HG02885 (cell line): ENCODE measurements at regions not wholly inside any gene's neighbourhood (a gene's known extent, or its start where the extent isn't known, plus 50 kb on each side); places are given as distances from the start of the nearest gene placed in this dataset.

ENCODE experiments used
- ATAC-seq: cut with Tn5 transposase; IDR thresholded peaks from one replicate; pipeline ENCODE4 v1.9.1; 2021; ENCODE audit warnings: mild to moderate bottlenecking; ENCODE audit not compliant: unreplicated experiment, poor library complexity

- no peak for ATAC-seq
Measured at GRCh38 chr11:109733245-109733644, 311.3 kb downstream of the C11orf87 start.

- ATAC-seq, result no peak
Measured at GRCh38 chr11:109734566-109734965, 312.6 kb downstream of the C11orf87 start.

- no peak for ATAC-seq
Measured at GRCh38 chr11:109735128-109735527, 313.1 kb downstream of the C11orf87 start.

- no peak for ATAC-seq
Measured at GRCh38 chr11:109739379-109739778, 317.4 kb downstream of the C11orf87 start.

- ATAC-seq, result no peak
Measured at GRCh38 chr11:109745996-109746625, 324.1 kb downstream of the C11orf87 start.

GRCh38 chr11:109747839-109748238 lies 325.8 kb downstream of the C11orf87 start:
- peak; percentile 62 for ATAC-seq

GRCh38 chr11:109749476-109749875 lies 327.5 kb downstream of the C11orf87 start:
- no peak for ATAC-seq

GRCh38 chr11:109750964-109751363 lies 329.0 kb downstream of the C11orf87 start:
- no peak for ATAC-seq

GRCh38 chr11:109752212-109752825 lies 330.3 kb downstream of the C11orf87 start:
- no peak for ATAC-seq

- no peak for ATAC-seq
Measured at GRCh38 chr11:109756521-109756920, 334.5 kb downstream of the C11orf87 start.

GRCh38 chr11:109756951-109757350 lies 335.0 kb downstream of the C11orf87 start:
- ATAC-seq, result no peak

GRCh38 chr11:109762546-109762945 lies 330.6 kb upstream of the ZC3H12C start:
- ATAC-seq, result no peak

GRCh38 chr11:109765709-109766311 lies 327.4 kb upstream of the ZC3H12C start:
- no peak for ATAC-seq

GRCh38 chr11:109769858-109770257 lies 323.3 kb upstream of the ZC3H12C start:
- no peak for ATAC-seq

GRCh38 chr11:109770323-109770722 lies 322.9 kb upstream of the ZC3H12C start:
- no peak for ATAC-seq

- no peak for ATAC-seq
Measured at GRCh38 chr11:109772892-109773291, 320.3 kb upstream of the ZC3H12C start.

- ATAC-seq, result no peak
Measured at GRCh38 chr11:109775686-109776085, 317.5 kb upstream of the ZC3H12C start.

- no peak for ATAC-seq
Measured at GRCh38 chr11:109783014-109783413, 310.2 kb upstream of the ZC3H12C start.

GRCh38 chr11:109783840-109784239 lies 309.4 kb upstream of the ZC3H12C start:
- peak; percentile 60 for ATAC-seq

- ATAC-seq, result no peak
Measured at GRCh38 chr11:109784536-109784935, 308.7 kb upstream of the ZC3H12C start.

GRCh38 chr11:109785198-109785597 lies 308.0 kb upstream of the ZC3H12C start:
- no peak for ATAC-seq

GRCh38 chr11:109785714-109786113 lies 307.5 kb upstream of the ZC3H12C start:
- ATAC-seq, result no peak
